ENCODE measurements at regions not wholly inside any gene's neighbourhood (a gene's known extent, or its start where the extent isn't known, plus 50 kb on each side); places are given as distances from the start of the nearest gene placed in this dataset.
A peak's percentile ranks its signal among the peaks of the same experiment; 100 is the strongest.

DNA sequence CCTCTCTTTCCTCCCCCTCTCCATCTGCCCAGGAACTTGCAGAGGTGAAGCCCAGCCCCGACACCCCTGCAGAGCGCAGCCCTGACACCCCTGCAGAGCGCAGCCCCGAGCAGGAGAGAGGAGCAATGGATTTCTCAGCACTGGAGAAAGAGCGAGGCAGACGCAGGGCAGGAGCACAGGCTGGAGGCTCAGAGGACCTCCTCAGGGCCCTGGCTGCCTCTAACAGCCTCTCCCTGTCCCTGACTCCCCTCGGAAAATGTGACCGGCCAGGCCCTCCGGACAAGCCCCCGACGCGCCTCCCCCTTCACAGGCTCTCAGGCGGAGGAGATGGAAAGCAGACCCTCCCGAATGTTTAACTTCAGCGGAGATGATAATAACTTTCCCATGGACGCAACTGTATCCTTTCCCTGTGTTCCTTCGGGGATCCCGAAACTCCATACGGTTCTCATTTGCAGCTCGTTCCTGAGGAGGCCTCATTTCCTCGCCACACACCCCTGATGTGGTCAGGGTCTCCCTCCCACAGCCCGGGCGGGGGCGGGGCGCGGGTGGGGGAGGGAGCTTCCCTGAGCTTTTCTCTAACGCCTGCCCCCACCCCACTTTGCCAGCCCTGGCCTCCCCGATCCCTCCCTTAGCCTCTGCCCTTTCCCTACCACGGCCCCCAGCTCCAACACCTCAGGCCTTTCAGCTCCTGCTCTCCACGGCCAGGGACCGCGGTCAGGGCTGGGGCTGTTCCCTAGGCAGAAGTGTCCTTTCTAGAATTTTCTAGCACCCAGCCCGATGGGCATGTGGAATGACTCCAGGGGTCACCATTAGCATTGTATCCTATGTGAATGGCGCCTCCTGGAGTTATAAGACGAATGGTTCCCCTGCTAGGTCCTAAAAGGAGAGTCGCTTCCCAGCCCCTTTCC is 201.1 kb upstream of the BCOR start:
- no peak overlapping the region for H2AFZ ChIP-seq (ENCODE audit: low read depth)
- no peaks in the 10 kb centered on the region for H3K9me2 ChIP-seq
- no peaks in the 10 kb centered on the region; a peak in 1 of 4 replicates for H3K4me1 ChIP-seq (ENCODE audit: control insufficient read depth in 1 of 2, insufficient read depth in 2 of 2, low read depth in 1 of 2, low read length in 1 of 2)
- no peaks in the 10 kb centered on the region for H3K79me2 ChIP-seq (ENCODE audit: insufficient read depth)
- H3K9ac ChIP-seq: no peak overlapping the region
- H3K27ac ChIP-seq (ENCODE audit: low read depth in 2 of 2, low read length in 1 of 2): no peak overlapping the region
- peak; percentile 46 for DNase-seq
- H3K9me3 ChIP-seq: no peaks in the 10 kb centered on the region
- H3K4me3 ChIP-seq (ENCODE audit: low read depth in 2 of 2, low read length in 1 of 2): no peak overlapping the region
- H4K20me1 ChIP-seq (ENCODE audit: insufficient read depth): no peaks in the 10 kb centered on the region
- no peaks in the 10 kb centered on the region for H3F3A ChIP-seq (replicated peaks; ENCODE audit: insufficient read depth)
- ChIA-PET CTCF (interaction anchor here (1.4 to 1.9 kb wide), 2 partner anchors 31 to 151 kb away, joined by 3 to 4 read pairs; no protein-coding TSS in a partner anchor), POLR2A (no interaction called here)
- 55% methylated on average over 25 of the region's 36 CpGs for WGBS (ENCODE audit: low lambda C conversion rate)
- no peaks in the 10 kb centered on the region for H3K36me3 ChIP-seq (replicated peaks in 1 of 2; ENCODE audit: control insufficient read depth in 1 of 2, insufficient read depth in 2 of 2, low read length in 1 of 2)
- no peak overlapping the region for H3K4me2 ChIP-seq
- TF ChIP-seq, protein P1, sequence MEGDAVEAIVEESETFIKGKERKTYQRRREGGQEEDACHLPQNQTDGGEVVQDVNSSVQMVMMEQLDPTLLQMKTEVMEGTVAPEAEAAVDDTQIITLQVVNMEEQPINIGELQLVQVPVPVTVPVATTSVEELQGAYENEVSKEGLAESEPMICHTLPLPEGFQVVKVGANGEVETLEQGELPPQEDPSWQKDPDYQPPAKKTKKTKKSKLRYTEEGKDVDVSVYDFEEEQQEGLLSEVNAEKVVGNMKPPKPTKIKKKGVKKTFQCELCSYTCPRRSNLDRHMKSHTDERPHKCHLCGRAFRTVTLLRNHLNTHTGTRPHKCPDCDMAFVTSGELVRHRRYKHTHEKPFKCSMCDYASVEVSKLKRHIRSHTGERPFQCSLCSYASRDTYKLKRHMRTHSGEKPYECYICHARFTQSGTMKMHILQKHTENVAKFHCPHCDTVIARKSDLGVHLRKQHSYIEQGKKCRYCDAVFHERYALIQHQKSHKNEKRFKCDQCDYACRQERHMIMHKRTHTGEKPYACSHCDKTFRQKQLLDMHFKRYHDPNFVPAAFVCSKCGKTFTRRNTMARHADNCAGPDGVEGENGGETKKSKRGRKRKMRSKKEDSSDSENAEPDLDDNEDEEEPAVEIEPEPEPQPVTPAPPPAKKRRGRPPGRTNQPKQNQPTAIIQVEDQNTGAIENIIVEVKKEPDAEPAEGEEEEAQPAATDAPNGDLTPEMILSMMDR (IDR thresholded peaks at IDR 0.05): peak; percentile 35
- TF ChIP-seq RAD21 (IDR thresholded peaks at IDR 0.05; ENCODE audit: low read length) (peak; percentile 46), RCOR1 (IDR thresholded peaks at IDR 0.05; ENCODE audit: low read length) (no peak), FOXJ3 (CRISPR knock-in tag; IDR thresholded peaks at IDR 0.05) (no peak), SMC3 (IDR thresholded peaks at IDR 0.05; ENCODE audit: low read depth, low read length) (peak; percentile 18; the same call in 1 of the 2 replicates), GATA2 (CRISPR knock-in tag; IDR thresholded peaks at IDR 0.05) (no peak), CHD2 (IDR thresholded peaks at IDR 0.05; ENCODE audit: low read length, partially characterized antibody) (no peak), NFIC (IDR thresholded peaks at IDR 0.05; ENCODE audit: borderline replicate concordance) (no peak), TEAD4 (IDR thresholded peaks at IDR 0.05; ENCODE audit: borderline replicate concordance, insufficient read depth) (no peak), JUND (IDR thresholded peaks at IDR 0.05) (no peak), RXRA (IDR thresholded peaks at IDR 0.05; ENCODE audit: borderline replicate concordance, low read depth) (no peak)
- TF ChIP-seq, protein P2, sequence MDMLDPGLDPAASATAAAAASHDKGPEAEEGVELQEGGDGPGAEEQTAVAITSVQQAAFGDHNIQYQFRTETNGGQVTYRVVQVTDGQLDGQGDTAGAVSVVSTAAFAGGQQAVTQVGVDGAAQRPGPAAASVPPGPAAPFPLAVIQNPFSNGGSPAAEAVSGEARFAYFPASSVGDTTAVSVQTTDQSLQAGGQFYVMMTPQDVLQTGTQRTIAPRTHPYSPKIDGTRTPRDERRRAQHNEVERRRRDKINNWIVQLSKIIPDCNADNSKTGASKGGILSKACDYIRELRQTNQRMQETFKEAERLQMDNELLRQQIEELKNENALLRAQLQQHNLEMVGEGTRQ (IDR thresholded peaks at IDR 0.05; ENCODE audit: borderline replicate concordance, low read depth, low read length): no peak
- TF ChIP-seq, protein P3, sequence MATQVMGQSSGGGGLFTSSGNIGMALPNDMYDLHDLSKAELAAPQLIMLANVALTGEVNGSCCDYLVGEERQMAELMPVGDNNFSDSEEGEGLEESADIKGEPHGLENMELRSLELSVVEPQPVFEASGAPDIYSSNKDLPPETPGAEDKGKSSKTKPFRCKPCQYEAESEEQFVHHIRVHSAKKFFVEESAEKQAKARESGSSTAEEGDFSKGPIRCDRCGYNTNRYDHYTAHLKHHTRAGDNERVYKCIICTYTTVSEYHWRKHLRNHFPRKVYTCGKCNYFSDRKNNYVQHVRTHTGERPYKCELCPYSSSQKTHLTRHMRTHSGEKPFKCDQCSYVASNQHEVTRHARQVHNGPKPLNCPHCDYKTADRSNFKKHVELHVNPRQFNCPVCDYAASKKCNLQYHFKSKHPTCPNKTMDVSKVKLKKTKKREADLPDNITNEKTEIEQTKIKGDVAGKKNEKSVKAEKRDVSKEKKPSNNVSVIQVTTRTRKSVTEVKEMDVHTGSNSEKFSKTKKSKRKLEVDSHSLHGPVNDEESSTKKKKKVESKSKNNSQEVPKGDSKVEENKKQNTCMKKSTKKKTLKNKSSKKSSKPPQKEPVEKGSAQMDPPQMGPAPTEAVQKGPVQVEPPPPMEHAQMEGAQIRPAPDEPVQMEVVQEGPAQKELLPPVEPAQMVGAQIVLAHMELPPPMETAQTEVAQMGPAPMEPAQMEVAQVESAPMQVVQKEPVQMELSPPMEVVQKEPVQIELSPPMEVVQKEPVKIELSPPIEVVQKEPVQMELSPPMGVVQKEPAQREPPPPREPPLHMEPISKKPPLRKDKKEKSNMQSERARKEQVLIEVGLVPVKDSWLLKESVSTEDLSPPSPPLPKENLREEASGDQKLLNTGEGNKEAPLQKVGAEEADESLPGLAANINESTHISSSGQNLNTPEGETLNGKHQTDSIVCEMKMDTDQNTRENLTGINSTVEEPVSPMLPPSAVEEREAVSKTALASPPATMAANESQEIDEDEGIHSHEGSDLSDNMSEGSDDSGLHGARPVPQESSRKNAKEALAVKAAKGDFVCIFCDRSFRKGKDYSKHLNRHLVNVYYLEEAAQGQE (IDR thresholded peaks at IDR 0.05; ENCODE audit: low read depth, low read length): no peak
- TF ChIP-seq, protein P4, sequence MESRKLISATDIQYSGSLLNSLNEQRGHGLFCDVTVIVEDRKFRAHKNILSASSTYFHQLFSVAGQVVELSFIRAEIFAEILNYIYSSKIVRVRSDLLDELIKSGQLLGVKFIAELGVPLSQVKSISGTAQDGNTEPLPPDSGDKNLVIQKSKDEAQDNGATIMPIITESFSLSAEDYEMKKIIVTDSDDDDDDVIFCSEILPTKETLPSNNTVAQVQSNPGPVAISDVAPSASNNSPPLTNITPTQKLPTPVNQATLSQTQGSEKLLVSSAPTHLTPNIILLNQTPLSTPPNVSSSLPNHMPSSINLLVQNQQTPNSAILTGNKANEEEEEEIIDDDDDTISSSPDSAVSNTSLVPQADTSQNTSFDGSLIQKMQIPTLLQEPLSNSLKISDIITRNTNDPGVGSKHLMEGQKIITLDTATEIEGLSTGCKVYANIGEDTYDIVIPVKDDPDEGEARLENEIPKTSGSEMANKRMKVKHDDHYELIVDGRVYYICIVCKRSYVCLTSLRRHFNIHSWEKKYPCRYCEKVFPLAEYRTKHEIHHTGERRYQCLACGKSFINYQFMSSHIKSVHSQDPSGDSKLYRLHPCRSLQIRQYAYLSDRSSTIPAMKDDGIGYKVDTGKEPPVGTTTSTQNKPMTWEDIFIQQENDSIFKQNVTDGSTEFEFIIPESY (IDR thresholded peaks at IDR 0.05; ENCODE audit: borderline replicate concordance, low read depth): no peak
- TF ChIP-seq, protein P5, sequence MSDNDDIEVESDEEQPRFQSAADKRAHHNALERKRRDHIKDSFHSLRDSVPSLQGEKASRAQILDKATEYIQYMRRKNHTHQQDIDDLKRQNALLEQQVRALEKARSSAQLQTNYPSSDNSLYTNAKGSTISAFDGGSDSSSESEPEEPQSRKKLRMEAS (IDR thresholded peaks at IDR 0.05; ENCODE audit: low read depth): no peak
- peaks cover 42% of the 10 kb centered on the region; the same call in 1 of the 2 replicates for H3K27me3 ChIP-seq (ENCODE audit: insufficient read depth)

All from SK-N-SH (cell line).